KMS-11 (cell line): ENCODE measurements at regions not wholly inside any gene's neighbourhood (a gene's known extent, or its start where the extent isn't known, plus 50 kb on each side); places are given as distances from the start of the nearest gene placed in this dataset.

Experiments used
- H2AFZ ChIP-seq: fragments of 200-600 bp; sonication (generic); 2 replicates; pipeline ENCODE4 v1.6.1; 2016; ENCODE audit warnings: antibody characterized with exemption, mixed run types, low read depth
- H3K27ac ChIP-seq: fragments of 200-600 bp; sonication (generic); 2 replicates; pipeline ENCODE4 v1.6.1; 2016; ENCODE audit warnings: mild to moderate bottlenecking, mixed run types
- H3K27me3 ChIP-seq: fragments of 200-600 bp; sonication (generic); 2 replicates; pipeline ENCODE4 v1.6.1; 2017; ENCODE audit warnings: mild to moderate bottlenecking, low read depth, mixed run types, moderate library complexity; ENCODE audit not compliant: insufficient read depth
- H3K36me3 ChIP-seq: fragments of 200-600 bp; sonication (generic); 2 replicates; pipeline ENCODE4 v1.6.1; 2017; ENCODE audit warnings: mild to moderate bottlenecking, mixed run types; ENCODE audit not compliant: insufficient read depth
- H3K4me1 ChIP-seq: fragments of 200-600 bp; sonication (generic); 2 replicates; pipeline ENCODE4 v1.6.1; 2016; ENCODE audit warnings: mild to moderate bottlenecking, low read depth, mixed run types; ENCODE audit not compliant: poor library complexity, severe bottlenecking
- H3K4me2 ChIP-seq: fragments of 200-600 bp; sonication (generic); 2 replicates; pipeline ENCODE4 v1.7.0; 2016; ENCODE audit warnings: mild to moderate bottlenecking, mixed run types
- H3K4me3 ChIP-seq: fragments of 200-600 bp; sonication (generic); IDR thresholded peaks from 2 replicates; pipeline ENCODE4 v1.6.1; 2017; ENCODE audit warnings: low read depth, low read length, mixed read lengths; ENCODE audit not compliant: insufficient read depth
- H3K79me2 ChIP-seq: fragments of 200-600 bp; sonication (generic); 2 replicates; pipeline ENCODE4 v1.6.1; 2016; ENCODE audit warnings: low read depth, mixed run types; ENCODE audit not compliant: insufficient read depth
- H3K9ac ChIP-seq: fragments of 200-600 bp; sonication (generic); 2 replicates; pipeline ENCODE4 v1.6.1; 2016; ENCODE audit warnings: mild to moderate bottlenecking, mixed run types
- H4K20me1 ChIP-seq: fragments of 200-600 bp; sonication (generic); 2 replicates; pipeline ENCODE4 v1.6.1; 2016; ENCODE audit warnings: mild to moderate bottlenecking, mixed run types; ENCODE audit not compliant: insufficient read depth
- TF ChIP-seq, protein P1 (sequence below): fragments of 200-600 bp; sonication (generic); conservative IDR thresholded peaks from 2 replicates; pipeline ENCODE4 v1.6.1; 2017; ENCODE audit warnings: low read depth, mild to moderate bottlenecking, antibody characterized with exemption, low read length, moderate library complexity, mixed read lengths

DNA sequence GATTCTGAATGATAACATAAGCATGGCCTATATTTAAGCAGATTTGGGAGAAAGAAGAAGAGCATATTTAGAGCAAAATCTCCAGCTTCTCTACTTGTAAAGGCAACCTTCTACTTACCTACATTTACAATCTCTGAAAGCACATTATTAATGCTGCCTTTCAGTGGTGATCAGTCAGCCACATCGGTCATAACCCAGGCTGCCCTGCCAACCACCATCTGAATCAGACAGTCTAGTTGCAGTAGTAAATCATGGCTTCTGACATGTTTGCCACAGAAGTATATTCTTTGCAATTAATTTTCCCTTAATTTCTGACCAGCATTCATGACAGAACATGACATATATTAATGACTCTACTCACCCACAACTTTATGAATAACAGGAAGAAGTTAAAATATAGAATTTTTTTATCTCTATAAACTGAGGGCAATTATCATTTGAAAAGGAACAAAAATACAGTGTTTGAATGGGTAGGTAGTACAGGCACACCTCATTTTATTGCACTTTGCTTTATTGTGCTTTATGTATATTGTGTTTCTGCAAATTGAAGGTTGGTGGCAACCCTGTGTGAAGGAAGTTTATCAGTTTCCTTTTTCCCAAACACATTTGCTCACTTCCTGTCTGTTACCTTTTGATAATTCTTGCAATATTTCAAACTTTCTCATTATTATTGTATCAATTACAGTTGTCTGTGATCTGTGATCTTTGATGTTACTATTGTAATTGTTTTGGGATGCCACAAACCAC, 531.6 kb upstream of the CHAC2 start:
- Histone ChIP-seq H2AFZ (no peak overlapping the region), H3K9ac (no peak overlapping the region), H3K27me3 (no peaks in the 10 kb centered on the region), H4K20me1 (no peaks in the 10 kb centered on the region), H3K36me3 (no peaks in the 10 kb centered on the region), H3K4me1 (no peaks in the 10 kb centered on the region), H3K27ac (no peak overlapping the region), H3K4me2 (no peak overlapping the region), H3K4me3 (no peak overlapping the region), H3K79me2 (no peaks in the 10 kb centered on the region)
- TF ChIP-seq, protein P1, sequence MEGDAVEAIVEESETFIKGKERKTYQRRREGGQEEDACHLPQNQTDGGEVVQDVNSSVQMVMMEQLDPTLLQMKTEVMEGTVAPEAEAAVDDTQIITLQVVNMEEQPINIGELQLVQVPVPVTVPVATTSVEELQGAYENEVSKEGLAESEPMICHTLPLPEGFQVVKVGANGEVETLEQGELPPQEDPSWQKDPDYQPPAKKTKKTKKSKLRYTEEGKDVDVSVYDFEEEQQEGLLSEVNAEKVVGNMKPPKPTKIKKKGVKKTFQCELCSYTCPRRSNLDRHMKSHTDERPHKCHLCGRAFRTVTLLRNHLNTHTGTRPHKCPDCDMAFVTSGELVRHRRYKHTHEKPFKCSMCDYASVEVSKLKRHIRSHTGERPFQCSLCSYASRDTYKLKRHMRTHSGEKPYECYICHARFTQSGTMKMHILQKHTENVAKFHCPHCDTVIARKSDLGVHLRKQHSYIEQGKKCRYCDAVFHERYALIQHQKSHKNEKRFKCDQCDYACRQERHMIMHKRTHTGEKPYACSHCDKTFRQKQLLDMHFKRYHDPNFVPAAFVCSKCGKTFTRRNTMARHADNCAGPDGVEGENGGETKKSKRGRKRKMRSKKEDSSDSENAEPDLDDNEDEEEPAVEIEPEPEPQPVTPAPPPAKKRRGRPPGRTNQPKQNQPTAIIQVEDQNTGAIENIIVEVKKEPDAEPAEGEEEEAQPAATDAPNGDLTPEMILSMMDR: no peak

DNA sequence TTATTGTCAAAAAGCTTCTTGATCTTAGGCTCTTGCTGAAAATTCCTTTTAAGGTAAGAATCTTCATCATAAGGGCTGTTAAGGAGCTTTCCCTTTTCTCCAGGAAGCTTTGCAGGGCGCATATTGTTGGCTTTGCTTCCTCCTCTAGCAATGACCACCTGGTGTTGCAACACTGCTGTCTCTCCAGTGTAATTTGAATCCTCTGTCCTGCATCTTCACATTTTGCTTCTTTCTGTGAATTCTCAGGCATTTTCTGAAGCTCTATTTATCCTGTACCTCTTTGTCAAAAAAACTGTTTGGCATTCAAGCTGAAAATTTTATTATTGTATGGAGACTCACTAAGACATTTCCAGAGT, 533.1 kb upstream of the CHAC2 start:
- H4K20me1 ChIP-seq: no peaks in the 10 kb centered on the region
- no peaks in the 10 kb centered on the region for H3K4me1 ChIP-seq
- no peak overlapping the region for H3K4me3 ChIP-seq
- H3K36me3 ChIP-seq: no peaks in the 10 kb centered on the region
- no peaks in the 10 kb centered on the region for H3K27me3 ChIP-seq
- H3K27ac ChIP-seq: no peak overlapping the region
- H3K4me2 ChIP-seq: no peak overlapping the region
- H2AFZ ChIP-seq: no peak overlapping the region
- H3K9ac ChIP-seq: no peak overlapping the region
- TF ChIP-seq, protein P1: no peak
- no peaks in the 10 kb centered on the region for H3K79me2 ChIP-seq

DNA sequence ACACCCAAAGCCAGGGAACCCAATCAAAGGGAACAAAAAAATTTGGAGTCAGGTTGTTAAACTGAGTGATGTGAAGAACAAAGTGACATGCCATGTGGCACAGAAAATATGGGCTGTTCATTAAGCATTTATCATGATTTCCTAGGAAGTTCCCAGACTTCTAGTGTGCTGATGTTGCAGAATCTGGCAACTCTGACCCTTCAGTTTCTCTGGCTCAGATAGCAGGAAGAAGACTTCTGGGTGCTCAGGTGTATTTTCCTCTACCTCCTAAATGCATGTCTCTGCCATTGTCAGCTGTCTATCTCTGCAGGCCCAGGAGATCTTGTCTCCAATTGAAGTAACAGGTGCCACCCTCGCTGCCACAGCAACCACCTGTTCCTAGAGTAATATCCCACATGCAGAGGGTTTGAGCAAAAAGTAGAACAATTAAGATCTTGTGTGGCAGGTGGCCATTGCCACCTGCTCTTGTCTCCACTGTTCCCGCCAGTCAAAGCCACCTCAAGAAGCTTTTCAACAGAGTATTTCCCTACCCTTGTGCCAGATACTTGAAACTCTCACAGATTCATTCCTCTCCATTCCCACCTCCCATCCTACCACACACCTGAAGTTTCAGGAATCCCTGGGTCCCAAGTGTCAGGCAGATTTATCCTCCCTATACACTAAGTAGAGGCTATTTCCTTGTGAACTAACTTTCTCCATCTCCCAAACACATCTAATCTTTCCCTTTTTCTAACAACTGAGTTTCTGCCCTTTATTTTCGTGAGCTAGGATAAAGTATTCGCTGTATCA, 533.7 kb upstream of the CHAC2 start:
- H3K36me3 ChIP-seq: no peaks in the 10 kb centered on the region
- no peak overlapping the region for H3K4me3 ChIP-seq
- no peak overlapping the region for H3K4me2 ChIP-seq
- TF ChIP-seq, protein P1: no peak
- no peaks in the 10 kb centered on the region for H3K27me3 ChIP-seq
- H3K9ac ChIP-seq: no peak overlapping the region
- H3K79me2 ChIP-seq: no peaks in the 10 kb centered on the region
- no peak overlapping the region for H2AFZ ChIP-seq
- H3K4me1 ChIP-seq: no peaks in the 10 kb centered on the region
- H4K20me1 ChIP-seq: no peaks in the 10 kb centered on the region
- H3K27ac ChIP-seq: no peak overlapping the region

DNA sequence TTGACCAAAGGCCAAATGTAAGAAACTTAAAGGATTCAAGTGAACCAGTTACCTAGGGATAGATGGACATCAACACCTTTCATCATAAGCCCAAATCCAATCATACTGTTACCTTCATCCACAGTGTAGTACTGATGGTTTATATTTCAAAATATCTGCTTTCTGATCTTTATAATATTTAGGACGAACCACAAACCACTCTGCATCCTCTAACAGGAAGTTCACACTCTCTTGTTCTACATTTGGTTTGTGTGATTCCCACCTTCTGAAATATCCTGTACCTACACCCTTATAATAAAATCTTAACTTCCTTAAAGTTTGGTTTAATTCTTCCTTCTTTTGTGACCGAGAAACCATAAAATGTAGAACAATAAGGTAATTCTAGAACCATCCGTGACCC, 535.7 kb upstream of the CHAC2 start:
- no peak overlapping the region for H3K27ac ChIP-seq
- H3K36me3 ChIP-seq: no peaks in the 10 kb centered on the region
- H2AFZ ChIP-seq: no peak overlapping the region
- no peaks in the 10 kb centered on the region for H3K27me3 ChIP-seq
- H3K9ac ChIP-seq: no peak overlapping the region
- no peaks in the 10 kb centered on the region for H3K4me1 ChIP-seq
- no peak overlapping the region for H3K4me3 ChIP-seq
- no peaks in the 10 kb centered on the region for H4K20me1 ChIP-seq
- H3K79me2 ChIP-seq: no peaks in the 10 kb centered on the region
- TF ChIP-seq, protein P1: no peak
- H3K4me2 ChIP-seq: no peak overlapping the region
